HCT116 (cell line): ENCODE measurements at regions not wholly inside any gene's neighbourhood (a gene's known extent, or its start where the extent isn't known, plus 50 kb on each side); places are given as distances from the start of the nearest gene placed in this dataset.

Experiments used
- ATAC-seq: fragments of 200-7000 bp; cut with Tn5 transposase; 2 replicates; pipeline ENCODE4 v1.9.1; 2020; ENCODE audit warnings: mild to moderate bottlenecking, moderate library complexity
- BruUV-seq: library from RNA; stranded (reverse); fragments of 400-500 nt; replicated peaks from 2 replicates; lab custom pipeline; 2021; lab: Mats Ljungman, UMichigan
- CTCF ChIA-PET: fragments of 300-600 bp; sonication (Branson Sonifier 250); formaldehyde crosslinking; loops from one replicate; lab custom pipeline; 2021; ENCODE audit warnings: antibody characterized with exemption; lab: Charles Lee
- POLR2A ChIA-PET: fragments of 300-600, 350-600 bp; sonication (Branson Sonifier 250); formaldehyde crosslinking; loops from one replicate; lab custom pipeline; 2021; ENCODE audit warnings: antibody characterized with exemption; lab: Charles Lee
- RAD21 ChIA-PET, 2 experiments: fragments of 300-600 bp; sonication (Branson Sonifier 250); formaldehyde crosslinking; loops; one replicate each; lab custom pipeline; 2023; ENCODE audit warnings: low total read pairs in 2 of 2; ENCODE audit not compliant: uncharacterized antibody in 2 of 2, unreplicated experiment in 2 of 2, low non-redundant PET in 1 of 2; lab: Charles Lee
- DNase-seq: peaks from one replicate; pipeline ENCODE4 v3.0.0-alpha.2; 2010; ENCODE audit warnings: low read depth, low spot score
- H2AFZ ChIP-seq: fragments of 200-600 bp; shearing (Covaris generic), sonication (generic); 2 replicates; pipeline ENCODE4 v1.6.1; 2017; ENCODE audit warnings: low read depth, mixed run types, mixed read lengths, antibody characterized with exemption, low read length; ENCODE audit not compliant: poor library complexity, severe bottlenecking
- H3K27ac ChIP-seq: 2 replicates; pipeline ENCODE4 v1.5.1; 2012; ENCODE audit warnings: low read depth, low read length
- H3K27me3 ChIP-seq: fragments of 200-600 bp; sonication (generic); 2 replicates; pipeline ENCODE4 v1.6.1; 2016; ENCODE audit warnings: mixed run types, low read length, mixed read lengths; ENCODE audit not compliant: insufficient read depth
- H3K36me3 ChIP-seq, 2 experiments: fragments of 200-500 bp in 1 of 2; fragments of 200-600 bp in 1 of 2; sonication (Bioruptor generic) in 1 of 2; sonication (generic) in 1 of 2; 2 replicates each; pipeline versions ENCODE4 v1.5.1 to v1.6.1; 2014 to 2016; ENCODE audit warnings: low read length in 2 of 2, inconsistent platforms in 1 of 2, mixed read lengths in 1 of 2, mixed run types in 1 of 2; ENCODE audit not compliant: insufficient read depth in 2 of 2, control insufficient read depth in 1 of 2
- H3K4me1 ChIP-seq, 2 experiments: fragments of 200-600 bp in 1 of 2; sonication (generic) in 1 of 2; 2 replicates each; pipeline versions ENCODE4 v1.5.1 to v1.6.1; 2012 to 2017; ENCODE audit warnings: low read length in 2 of 2, inconsistent platforms in 1 of 2, mild to moderate bottlenecking in 1 of 2, mixed read lengths in 1 of 2, mixed run types in 1 of 2, moderate library complexity in 1 of 2; ENCODE audit not compliant: insufficient read depth in 2 of 2, control insufficient read depth in 1 of 2
- H3K4me2 ChIP-seq: fragments of 200-600 bp; sonication (generic); 2 replicates; pipeline ENCODE4 v1.6.1; 2017; ENCODE audit warnings: mixed run types, low read length, mixed read lengths
- H3K4me3 ChIP-seq, 2 experiments: fragments of 200-600 bp in 1 of 2; sonication (generic) in 1 of 2; replicated peaks in 1 of 2; 2 replicates each; pipeline ENCODE4 v1.5.1; 2011 to 2016; ENCODE audit warnings: low read length in 2 of 2, control low read depth in 1 of 2, low read depth in 1 of 2, mild to moderate bottlenecking in 1 of 2, mixed read lengths in 1 of 2, mixed run types in 1 of 2
- H3K79me2 ChIP-seq: fragments of 200-600 bp; sonication (generic); 2 replicates; pipeline ENCODE4 v1.6.1; 2017; ENCODE audit warnings: mild to moderate bottlenecking, mixed run types, low read length, moderate library complexity, mixed read lengths; ENCODE audit not compliant: insufficient read depth
- H3K9ac ChIP-seq: fragments of 200-600 bp; sonication (generic); 2 replicates; pipeline ENCODE4 v1.6.1; 2016; ENCODE audit warnings: low read length, mixed read lengths
- H3K9me2 ChIP-seq: fragments of 200-600 bp; sonication (generic), shearing (Covaris generic); 2 replicates; pipeline ENCODE4 v1.6.1; 2017; ENCODE audit warnings: mixed run types, mild to moderate bottlenecking, moderate library complexity; ENCODE audit not compliant: insufficient read depth
- H3K9me3 ChIP-seq, 2 experiments: fragments of 200-500 bp in 1 of 2; fragments of 200-600 bp in 1 of 2; sonication (Bioruptor generic) in 1 of 2; sonication (generic) in 1 of 2; 2 replicates each; pipeline ENCODE4 v1.6.1; 2014 to 2017; ENCODE audit warnings: low read length in 2 of 2, mixed read lengths in 2 of 2, inconsistent platforms in 1 of 2, low read depth in 1 of 2, mild to moderate bottlenecking in 1 of 2, mixed run types in 1 of 2, moderate library complexity in 1 of 2; ENCODE audit not compliant: control insufficient read depth in 1 of 2, insufficient read depth in 1 of 2
- H4K20me1 ChIP-seq: fragments of 200-600 bp; sonication (generic), shearing (Covaris generic); 2 replicates; pipeline ENCODE4 v1.6.1; 2017; ENCODE audit warnings: mixed run types, mild to moderate bottlenecking, moderate library complexity; ENCODE audit not compliant: insufficient read depth
- CEBPB ChIP-seq: IDR thresholded peaks from 2 replicates; pipeline ENCODE4 v1.6.1; 2012; ENCODE audit warnings: low read depth
- CTCF ChIP-seq, 3 experiments: fragments of 200-600 bp in 1 of 3; sonication (generic) in 1 of 3; IDR thresholded peaks in 2 of 3; conservative IDR thresholded peaks in 1 of 3; 2 replicates each; pipeline ENCODE4 v1.5.1; 2012 to 2017; ENCODE audit warnings: low read depth in 2 of 3, low read length in 2 of 3, antibody characterized with exemption in 1 of 3, borderline replicate concordance in 1 of 3, control low read depth in 1 of 3, mild to moderate bottlenecking in 1 of 3, mixed read lengths in 1 of 3, mixed run types in 1 of 3, moderate library complexity in 1 of 3; ENCODE audit not compliant: insufficient read depth in 1 of 3
- ELF1 ChIP-seq: IDR thresholded peaks from 2 replicates; pipeline ENCODE4 v1.6.1; 2012; ENCODE audit warnings: low read depth, borderline replicate concordance
- FOSL1 ChIP-seq: IDR thresholded peaks from 2 replicates; pipeline ENCODE4 v1.6.1; 2012; ENCODE audit warnings: low read depth
- POLR2A ChIP-seq: IDR thresholded peaks from 2 replicates; pipeline ENCODE4 v1.7.0; 2011; ENCODE audit warnings: borderline replicate concordance; ENCODE audit not compliant: insufficient read depth, insufficient read length; ENCODE audit errors: extremely low read depth
- POLR2AphosphoS5 ChIP-seq: IDR thresholded peaks from 2 replicates; pipeline ENCODE4 v1.6.1; 2011; ENCODE audit warnings: mild to moderate bottlenecking, low read depth, low read length, moderate library complexity
- SIN3A ChIP-seq: IDR thresholded peaks from 2 replicates; pipeline ENCODE4 v1.6.1; 2012; ENCODE audit warnings: low read depth
- SP1 ChIP-seq: IDR thresholded peaks from 2 replicates; pipeline ENCODE4 v1.6.1; 2012; ENCODE audit warnings: low read depth
- SRF ChIP-seq: IDR thresholded peaks from 2 replicates; pipeline ENCODE4 v1.6.1; 2012; ENCODE audit warnings: low read depth
- ZBTB33 ChIP-seq: IDR thresholded peaks from 2 replicates; pipeline ENCODE4 v1.6.1; 2011; ENCODE audit warnings: mild to moderate bottlenecking, low read length, moderate library complexity; ENCODE audit not compliant: insufficient replicate concordance; ENCODE audit errors: extremely low read depth
- ZNF274 ChIP-seq: fragments of 200-500 bp; sonication (Bioruptor generic); IDR thresholded peaks from 2 replicates; pipeline ENCODE4 v1.6.1; 2014; ENCODE audit warnings: mild to moderate bottlenecking, low read depth, low read length, inconsistent platforms
- intact Hi-C: fragments of 100-400 bp; cut with micrococcal nuclease; formaldehyde crosslinking; loops from 2 replicates; pipeline ENCODE4 v1.10.0; 2022

- no TSS peak for BruUV-seq
- TF ChIP-seq ZNF274: no peak
- no peak for TF ChIP-seq POLR2AphosphoS5
- TF ChIP-seq SRF: no peak
- no peak for TF ChIP-seq CTCF (IDR thresholded peaks at IDR 0.05 in 2 of 3, conservative IDR thresholded peaks at IDR 0.05 in 1 of 3; ENCODE audit: borderline replicate concordance in 1 of 3, insufficient read depth in 1 of 3, low read depth in 2 of 3, low read length in 2 of 3)
- TF ChIP-seq CEBPB: no peak
- TF ChIP-seq ELF1: no peak
- no peak for TF ChIP-seq FOSL1
- TF ChIP-seq POLR2A: no peak
- TF ChIP-seq SP1: no peak
- no peak for TF ChIP-seq SIN3A
- TF ChIP-seq ZBTB33: no peak
- Histone ChIP-seq H3K9me3 (no peaks in the 10 kb centered on the region), H4K20me1 (no peaks in the 10 kb centered on the region), H3K27ac (no peak overlapping the region), H3K4me1 (no peaks in the 10 kb centered on the region), H2AFZ (no peak overlapping the region), H3K79me2 (no peaks in the 10 kb centered on the region), H3K4me2 (no peak overlapping the region), H3K9me2 (no peaks in the 10 kb centered on the region), H3K27me3 (peaks cover 4% of the 10 kb centered on the region; the same call in 1 of the 2 replicates), H3K4me3 (no peak overlapping the region), H3K9ac (no peak overlapping the region), H3K36me3 (no peaks in the 10 kb centered on the region)
- ChIA-PET POLR2A (no interaction called here), RAD21 (no interaction called here), CTCF (no interaction called here)
- ATAC-seq: no peak
- intact Hi-C loops: no loop called here
- no peak for DNase-seq
These were observed 202.6 kb downstream of the PDCD6IP start for GRCh38 chr3:34001022-34001421.
